8988T (cell line): ENCODE measurements at regions not wholly inside any gene's neighbourhood (a gene's known extent, or its start where the extent isn't known, plus 50 kb on each side); places are given as distances from the start of the nearest gene placed in this dataset.

Experiments used
- DNase-seq: peaks from one replicate; pipeline ENCODE4 v3.0.0; 2011

- DNase-seq, result no peak
Measured at GRCh38 chr9:80158131-80158530, 586.4 kb downstream of the TLE4 start.

- no peak for DNase-seq
Measured at GRCh38 chr9:80157561-80157983, 585.8 kb downstream of the TLE4 start.

GRCh38 chr9:80156756-80157472, 585.1 kb downstream of the TLE4 start:
- DNase-seq, result no peak

GRCh38 chr9:80156262-80156661, 584.5 kb downstream of the TLE4 start:
- DNase-seq, result no peak

- no peak for DNase-seq
Measured at GRCh38 chr9:80147866-80148265, 576.1 kb downstream of the TLE4 start.

GRCh38 chr9:80146466-80146865, 574.7 kb downstream of the TLE4 start:
- DNase-seq, result no peak

GRCh38 chr9:80144856-80145255, 573.1 kb downstream of the TLE4 start:
- no peak for DNase-seq

- DNase-seq, result no peak
Measured at GRCh38 chr9:80144406-80144805, 572.6 kb downstream of the TLE4 start.

GRCh38 chr9:80143899-80144298, 572.1 kb downstream of the TLE4 start:
- no peak for DNase-seq

- no peak for DNase-seq
Measured at GRCh38 chr9:80134487-80134886, 562.7 kb downstream of the TLE4 start.

GRCh38 chr9:80131627-80132026, 559.9 kb downstream of the TLE4 start:
- DNase-seq, result no peak

- DNase-seq, result no peak
Measured at GRCh38 chr9:80127920-80128319, 556.2 kb downstream of the TLE4 start.

GRCh38 chr9:80125731-80126264, 554.0 kb downstream of the TLE4 start:
- DNase-seq, result no peak

- no peak for DNase-seq
Measured at GRCh38 chr9:80117031-80117430, 545.3 kb downstream of the TLE4 start.

GRCh38 chr9:80114241-80114640, 542.5 kb downstream of the TLE4 start:
- DNase-seq, result no peak

- DNase-seq, result no peak
Measured at GRCh38 chr9:80107931-80108660, 536.3 kb downstream of the TLE4 start.

- DNase-seq, result no peak
Measured at GRCh38 chr9:80097476-80097875, 525.7 kb downstream of the TLE4 start.

GRCh38 chr9:80094176-80094771, 522.5 kb downstream of the TLE4 start:
- no peak for DNase-seq

GRCh38 chr9:80093695-80094094, 521.9 kb downstream of the TLE4 start:
- no peak for DNase-seq

GRCh38 chr9:80091526-80091925, 519.8 kb downstream of the TLE4 start:
- no peak for DNase-seq

GRCh38 chr9:80090317-80090716, 518.6 kb downstream of the TLE4 start:
- DNase-seq, result no peak

GRCh38 chr9:80086822-80087345, 515.1 kb downstream of the TLE4 start:
- no peak for DNase-seq

GRCh38 chr9:80086386-80086785, 514.6 kb downstream of the TLE4 start:
- DNase-seq, result no peak

- DNase-seq, result no peak
Measured at GRCh38 chr9:80085668-80086067, 513.9 kb downstream of the TLE4 start.
